ENCODE measurements at regions not wholly inside any gene's neighbourhood (a gene's known extent, or its start where the extent isn't known, plus 50 kb on each side); places are given as distances from the start of the nearest gene placed in this dataset.

GRCh38 chr9:99282406-99282805, 60.3 kb downstream of the SEC61B start:
- no peak for DNase-seq

- no peak for DNase-seq
Observed at GRCh38 chr9:99285965-99286364, 63.9 kb downstream of the SEC61B start.

GRCh38 chr9:99286536-99286935, 64.5 kb downstream of the SEC61B start:
- DNase-seq = no peak

- DNase-seq = no peak
Observed at GRCh38 chr9:99287641-99288040, 65.6 kb downstream of the SEC61B start.

- DNase-seq = no peak
Observed at GRCh38 chr9:99288830-99289229, 66.7 kb downstream of the SEC61B start.

- DNase-seq = peak; percentile 18
Observed at GRCh38 chr9:99294850-99295461, 72.9 kb downstream of the SEC61B start.

- peak; percentile 98 for DNase-seq
Observed at GRCh38 chr9:99296291-99296951, 74.3 kb downstream of the SEC61B start.

GRCh38 chr9:99298614-99299013, 76.5 kb downstream of the SEC61B start:
- no peak for DNase-seq

- DNase-seq = peak; percentile 36
Observed at GRCh38 chr9:99299211-99300102, 77.4 kb downstream of the SEC61B start.

GRCh38 chr9:99300103-99300439, 78.0 kb downstream of the SEC61B start:
- DNase-seq = no peak

- no peak for DNase-seq
Observed at GRCh38 chr9:99300603-99301002, 78.5 kb downstream of the SEC61B start.

- DNase-seq = no peak
Observed at GRCh38 chr9:99303177-99303576, 81.1 kb downstream of the SEC61B start.

GRCh38 chr9:99305124-99305523, 83.0 kb downstream of the SEC61B start:
- DNase-seq = no peak

GRCh38 chr9:99305820-99306811, 84.0 kb downstream of the SEC61B start:
- DNase-seq = no peak

GRCh38 chr9:99307851-99308250, 85.8 kb downstream of the SEC61B start:
- no peak for DNase-seq

GRCh38 chr9:99309141-99309939, 87.3 kb downstream of the SEC61B start:
- DNase-seq = peak; percentile 41

GRCh38 chr9:99312736-99313135, 90.7 kb downstream of the SEC61B start:
- no peak for DNase-seq

- no peak for DNase-seq
Observed at GRCh38 chr9:99319048-99319447, 97.0 kb downstream of the SEC61B start.

GRCh38 chr9:99322299-99322698, 100.2 kb downstream of the SEC61B start:
- DNase-seq = no peak

GRCh38 chr9:99326112-99326916, 104.2 kb downstream of the SEC61B start:
- DNase-seq = no peak

GRCh38 chr9:99326917-99327189, 104.8 kb downstream of the SEC61B start:
- no peak for DNase-seq

Data from NCI-H2171 treated with DMSO at 0.1 percent for 48 hours (cell line).